Fibroblast of the aortic adventitia (primary cell): ENCODE measurements at regions not wholly inside any gene's neighbourhood (a gene's known extent, or its start where the extent isn't known, plus 50 kb on each side); places are given as distances from the start of the nearest gene placed in this dataset.
A peak's percentile ranks its signal among the peaks of the same experiment; 100 is the strongest.

Source experiments
- DNase-seq: peaks from one replicate; pipeline ENCODE4 v3.0.0-alpha.2; 2010; ENCODE audit warnings: low read depth
- H3K4me3 ChIP-seq: 2 replicates; pipeline ENCODE4 v1.5.1; 2011; ENCODE audit warnings: low read depth, mild to moderate bottlenecking, control low read depth, low read length, moderate library complexity
- TF ChIP-seq, protein P1 (sequence below): IDR thresholded peaks from 2 replicates; pipeline ENCODE4 v1.5.1; 2011; ENCODE audit warnings: mild to moderate bottlenecking, low read length, control low read depth, inconsistent platforms; ENCODE audit not compliant: insufficient read depth

GRCh38 chr7:22550514-22551030, 50.6 kb upstream of the STEAP1B start:
- TF ChIP-seq, protein P1, sequence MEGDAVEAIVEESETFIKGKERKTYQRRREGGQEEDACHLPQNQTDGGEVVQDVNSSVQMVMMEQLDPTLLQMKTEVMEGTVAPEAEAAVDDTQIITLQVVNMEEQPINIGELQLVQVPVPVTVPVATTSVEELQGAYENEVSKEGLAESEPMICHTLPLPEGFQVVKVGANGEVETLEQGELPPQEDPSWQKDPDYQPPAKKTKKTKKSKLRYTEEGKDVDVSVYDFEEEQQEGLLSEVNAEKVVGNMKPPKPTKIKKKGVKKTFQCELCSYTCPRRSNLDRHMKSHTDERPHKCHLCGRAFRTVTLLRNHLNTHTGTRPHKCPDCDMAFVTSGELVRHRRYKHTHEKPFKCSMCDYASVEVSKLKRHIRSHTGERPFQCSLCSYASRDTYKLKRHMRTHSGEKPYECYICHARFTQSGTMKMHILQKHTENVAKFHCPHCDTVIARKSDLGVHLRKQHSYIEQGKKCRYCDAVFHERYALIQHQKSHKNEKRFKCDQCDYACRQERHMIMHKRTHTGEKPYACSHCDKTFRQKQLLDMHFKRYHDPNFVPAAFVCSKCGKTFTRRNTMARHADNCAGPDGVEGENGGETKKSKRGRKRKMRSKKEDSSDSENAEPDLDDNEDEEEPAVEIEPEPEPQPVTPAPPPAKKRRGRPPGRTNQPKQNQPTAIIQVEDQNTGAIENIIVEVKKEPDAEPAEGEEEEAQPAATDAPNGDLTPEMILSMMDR = no peak
- peak overlapping the region; percentile 60 for H3K4me3 ChIP-seq
- no peak for DNase-seq

DNA sequence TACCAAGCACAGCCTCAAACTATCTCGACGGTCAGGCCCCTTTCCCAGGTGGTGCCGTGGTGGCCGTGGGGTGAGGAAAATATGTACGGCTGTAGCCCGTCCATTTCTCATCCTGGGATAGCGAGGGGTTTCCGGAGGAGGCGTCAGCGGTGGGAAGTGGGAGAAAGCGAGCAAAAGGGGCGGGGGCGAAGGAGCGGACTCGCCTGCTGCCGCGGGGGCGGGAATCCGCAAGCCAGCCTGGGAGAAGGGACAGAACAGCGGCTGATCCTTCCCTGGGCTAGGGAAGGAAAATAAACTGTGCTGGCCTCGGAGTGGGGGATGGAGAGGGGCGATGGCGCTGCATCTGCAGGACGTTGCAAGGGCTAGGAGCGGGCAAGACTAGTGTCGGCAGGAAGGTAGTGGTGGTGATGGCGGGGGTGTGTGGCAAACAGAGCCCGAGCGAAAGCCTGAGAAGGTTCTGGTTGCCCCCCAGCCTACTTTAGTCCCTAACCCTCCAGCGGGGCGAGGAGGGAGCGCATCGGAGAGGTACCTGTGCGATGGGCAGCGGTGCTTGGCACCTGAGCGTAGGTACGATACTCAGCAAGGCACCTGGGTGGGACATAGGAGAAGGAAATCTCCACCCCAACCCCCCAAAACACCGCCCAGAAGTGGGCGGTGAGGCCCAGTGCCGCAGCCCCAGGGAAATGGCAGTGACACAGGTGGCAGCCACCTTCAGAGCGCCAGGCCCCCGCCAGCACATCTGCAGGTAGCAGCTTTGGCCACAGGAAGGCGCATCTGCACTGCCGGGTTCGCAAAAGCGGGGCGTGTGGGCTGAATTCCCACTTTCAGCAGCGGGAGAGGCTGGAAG, 49.9 kb upstream of the STEAP1B start:
- DNase-seq = peak; percentile 33
- TF ChIP-seq, protein P1 = peak; percentile 80

More for the DNA sequence above, 49.9 kb upstream of the STEAP1B start:
- H3K4me3 ChIP-seq = peak overlapping the region; percentile 60
